Thyroid gland (tissue), 4 donors: ENCODE measurements at regions not wholly inside any gene's neighbourhood (a gene's known extent, or its start where the extent isn't known, plus 50 kb on each side); places are given as distances from the start of the nearest gene placed in this dataset.

Experiments used
- POLR2A ChIP-seq, 2 donors: fragments of 450-650 bp; IDR thresholded peaks; one replicate each; pipeline ENCODE4 v1.6.1; 2017; ENCODE audit warnings: antibody characterized with exemption in 2 of 2, mild to moderate bottlenecking in 2 of 2, moderate library complexity in 1 of 2
- TF ChIP-seq, protein P1 (sequence below), 6 experiments: fragments of 200-600 bp in 3 of 6; fragments of 450-650 bp in 3 of 6; sonication (generic) in 3 of 6; IDR thresholded peaks; one replicate each; pipeline ENCODE4 v1.5.1; 2016 to 2019; ENCODE audit warnings: antibody characterized with exemption in 6 of 6, mild to moderate bottlenecking in 2 of 6, inconsistent platforms in 1 of 6, moderate library complexity in 1 of 6

DNA sequence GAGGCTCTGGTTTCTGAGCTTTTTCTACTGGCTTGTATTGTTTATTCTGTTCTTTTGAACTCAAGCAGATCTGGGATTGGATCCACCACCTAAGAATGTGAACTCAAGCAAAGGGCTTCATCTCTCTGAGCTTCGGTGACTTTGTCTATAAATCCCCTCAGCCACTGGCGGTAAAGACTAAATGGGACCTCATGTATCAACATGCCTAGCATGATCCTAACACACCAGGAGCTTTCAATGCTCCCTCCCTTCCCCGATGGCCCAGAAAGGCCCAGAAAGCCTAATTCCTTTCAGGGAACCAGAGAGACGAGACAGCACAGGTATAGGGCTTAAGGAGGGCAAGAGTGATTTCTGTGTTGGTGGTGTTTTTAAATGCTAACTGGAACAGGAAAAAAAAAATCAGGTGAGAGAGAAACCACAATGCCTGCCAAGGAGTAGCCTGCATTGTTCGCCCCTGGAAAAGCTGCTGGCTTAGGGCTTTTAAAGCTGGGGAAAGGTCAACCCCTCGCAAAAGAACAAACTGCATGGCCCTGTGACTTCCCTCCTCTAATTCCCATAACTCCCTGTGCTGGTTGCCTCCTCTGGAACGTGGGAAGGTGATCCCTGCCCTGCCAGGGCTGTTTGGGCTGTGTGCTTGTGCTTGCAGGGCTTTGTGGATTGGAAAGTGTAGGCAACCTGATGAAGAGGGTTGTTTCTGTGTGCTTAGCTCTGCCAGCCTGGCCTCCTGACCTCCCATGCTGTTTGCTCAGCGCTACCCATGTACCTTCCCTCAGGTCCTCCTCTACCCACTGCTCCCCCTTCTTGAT is 147.0 kb downstream of the PLPP3 start:
- TF ChIP-seq, protein P1, sequence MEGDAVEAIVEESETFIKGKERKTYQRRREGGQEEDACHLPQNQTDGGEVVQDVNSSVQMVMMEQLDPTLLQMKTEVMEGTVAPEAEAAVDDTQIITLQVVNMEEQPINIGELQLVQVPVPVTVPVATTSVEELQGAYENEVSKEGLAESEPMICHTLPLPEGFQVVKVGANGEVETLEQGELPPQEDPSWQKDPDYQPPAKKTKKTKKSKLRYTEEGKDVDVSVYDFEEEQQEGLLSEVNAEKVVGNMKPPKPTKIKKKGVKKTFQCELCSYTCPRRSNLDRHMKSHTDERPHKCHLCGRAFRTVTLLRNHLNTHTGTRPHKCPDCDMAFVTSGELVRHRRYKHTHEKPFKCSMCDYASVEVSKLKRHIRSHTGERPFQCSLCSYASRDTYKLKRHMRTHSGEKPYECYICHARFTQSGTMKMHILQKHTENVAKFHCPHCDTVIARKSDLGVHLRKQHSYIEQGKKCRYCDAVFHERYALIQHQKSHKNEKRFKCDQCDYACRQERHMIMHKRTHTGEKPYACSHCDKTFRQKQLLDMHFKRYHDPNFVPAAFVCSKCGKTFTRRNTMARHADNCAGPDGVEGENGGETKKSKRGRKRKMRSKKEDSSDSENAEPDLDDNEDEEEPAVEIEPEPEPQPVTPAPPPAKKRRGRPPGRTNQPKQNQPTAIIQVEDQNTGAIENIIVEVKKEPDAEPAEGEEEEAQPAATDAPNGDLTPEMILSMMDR (IDR thresholded peaks at IDR 0.05), result no peak
- TF ChIP-seq POLR2A (IDR thresholded peaks at IDR 0.05), result no peak
